Prostate gland (tissue), 2 donors: ENCODE measurements at regions not wholly inside any gene's neighbourhood (a gene's known extent, or its start where the extent isn't known, plus 50 kb on each side); places are given as distances from the start of the nearest gene placed in this dataset.

Source experiments
- CTCF ChIP-seq, 4 experiments: fragments of 200-600 bp in 2 of 4; fragments of 450-650 bp in 2 of 4; sonication (generic) in 2 of 4; IDR thresholded peaks; 1 replicate in 3 of 4; 2 replicates in 1 of 4; pipeline ENCODE4 v1.5.1; 2016 to 2019; ENCODE audit warnings: antibody characterized with exemption in 4 of 4, mild to moderate bottlenecking in 2 of 4, moderate library complexity in 2 of 4
- POLR2AphosphoS5 ChIP-seq: sonication (generic); formaldehyde crosslinking; IDR thresholded peaks from one replicate; pipeline ENCODE4 v1.6.1; 2017; ENCODE audit warnings: antibody characterized with exemption

- TF ChIP-seq CTCF (IDR thresholded peaks at IDR 0.05): no peak
- TF ChIP-seq POLR2AphosphoS5: no peak
Measured at GRCh38 chrX:2150722-2151121, 350.1 kb downstream of the DHRSX start.
